GM12874 (cell line): ENCODE measurements at regions not wholly inside any gene's neighbourhood (a gene's known extent, or its start where the extent isn't known, plus 50 kb on each side); places are given as distances from the start of the nearest gene placed in this dataset.

ENCODE experiments used
- CTCF ChIP-seq: IDR thresholded peaks from 2 replicates; pipeline ENCODE4 v1.5.1; 2011; ENCODE audit warnings: low read depth, mild to moderate bottlenecking, control low read depth, low read length, moderate library complexity; ENCODE audit not compliant: insufficient read depth

DNA sequence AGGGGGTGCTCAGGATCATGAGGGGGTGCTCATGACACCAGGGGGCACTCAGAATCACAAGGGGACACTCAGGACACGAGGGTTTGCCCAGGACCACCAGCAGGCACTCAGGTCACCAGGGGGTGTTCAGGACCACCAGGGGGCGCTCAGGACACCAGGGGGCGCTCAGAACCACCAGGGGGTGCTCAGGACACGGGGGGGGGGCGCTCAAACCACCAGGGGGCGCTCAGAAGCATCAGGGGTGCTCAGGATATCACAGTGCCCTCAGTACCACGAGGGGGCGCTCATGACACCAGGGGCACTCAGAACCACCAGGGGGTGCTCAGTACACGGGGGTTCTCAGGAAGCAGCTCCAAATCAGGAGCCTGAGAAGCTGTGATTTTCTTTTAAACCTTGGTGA, 221.8 kb upstream of the TP53TG3 start:
- peak; percentile 53 for TF ChIP-seq CTCF
